Left ventricle myocardium inferior (tissue), 1 donor: ENCODE measurements at regions not wholly inside any gene's neighbourhood (a gene's known extent, or its start where the extent isn't known, plus 50 kb on each side); places are given as distances from the start of the nearest gene placed in this dataset.

Experiments
- DNase-seq: peaks from one replicate; pipeline ENCODE4 v3.0.0-alpha.2; 2020
- H3K27ac ChIP-seq: fragments of 200-600 bp; replicated peaks from 2 replicates; pipeline ENCODE4 v1.8.0; 2021
- H3K27me3 ChIP-seq: fragments of 200-600 bp; 2 replicates; pipeline ENCODE4 v1.8.0; 2021; ENCODE audit warnings: low read depth
- H3K36me3 ChIP-seq: fragments of 200-600 bp; 2 replicates; pipeline ENCODE4 v1.8.0; 2021
- H3K4me1 ChIP-seq: fragments of 200-600 bp; 2 replicates; pipeline ENCODE4 v1.8.0; 2021
- H3K4me3 ChIP-seq: fragments of 200-600 bp; 2 replicates; pipeline ENCODE4 v1.8.0; 2021; ENCODE audit warnings: mild to moderate bottlenecking, moderate library complexity
- H3K9me3 ChIP-seq: fragments of 200-600 bp; replicated peaks from 2 replicates; pipeline ENCODE4 v1.8.0; 2021
- CTCF ChIP-seq: fragments of 200-600 bp; IDR thresholded peaks from 2 replicates; pipeline ENCODE4 v1.8.0; 2021; ENCODE audit warnings: antibody characterized with exemption, mild to moderate bottlenecking, borderline replicate concordance
- intact Hi-C: fragments of 100-400 bp; cut with micrococcal nuclease; formaldehyde crosslinking; loops from one replicate; pipeline ENCODE4 v1.11.0; 2022
- donor health status: DM: no; HTN: yes; CAD: no; lungs with severe emphysema.

GRCh38 chr11:109016724-109017123 is 351.9 kb downstream of the DDX10 start:
- H3K27ac ChIP-seq, result no peak overlapping the region
- no peaks in the 10 kb centered on the region for H3K4me1 ChIP-seq
- H3K4me3 ChIP-seq, result no peak overlapping the region
- no peaks in the 10 kb centered on the region for H3K36me3 ChIP-seq
- DNase-seq, result no peak
- H3K9me3 ChIP-seq, result no peaks in the 10 kb centered on the region
- intact Hi-C loops, result no loop called here
- TF ChIP-seq CTCF, result no peak
- H3K27me3 ChIP-seq, result peaks cover 7% of the 10 kb centered on the region

- H3K27me3 ChIP-seq, result peaks cover 7% of the 10 kb centered on the region
- DNase-seq, result no peak
- no peaks in the 10 kb centered on the region for H3K9me3 ChIP-seq
- intact Hi-C loops, result no loop called here
- no peak for TF ChIP-seq CTCF
- H3K4me1 ChIP-seq, result no peaks in the 10 kb centered on the region
- H3K4me3 ChIP-seq, result no peak overlapping the region
- H3K36me3 ChIP-seq, result no peaks in the 10 kb centered on the region
- no peak overlapping the region for H3K27ac ChIP-seq
Measured at GRCh38 chr11:109017489-109017888, 352.6 kb downstream of the DDX10 start.

- Histone ChIP-seq H3K9me3 (peaks cover 5% of the 10 kb centered on the region), H3K27me3 (peaks cover 7% of the 10 kb centered on the region), H3K4me1 (no peaks in the 10 kb centered on the region), H3K4me3 (no peak overlapping the region), H3K36me3 (no peaks in the 10 kb centered on the region), H3K27ac (no peak overlapping the region)
- intact Hi-C loops, result no loop called here
- DNase-seq, result no peak
- TF ChIP-seq CTCF, result no peak
Measured at GRCh38 chr11:109018639-109019038, 353.8 kb downstream of the DDX10 start.

GRCh38 chr11:109019342-109019936 is 354.6 kb downstream of the DDX10 start:
- no peak for TF ChIP-seq CTCF
- H3K4me1 ChIP-seq, result no peaks in the 10 kb centered on the region
- intact Hi-C loops, result no loop called here

GRCh38 chr11:109023036-109023435 is 358.2 kb downstream of the DDX10 start:
- no peaks in the 10 kb centered on the region for H3K27me3 ChIP-seq
- intact Hi-C loops, result loop anchor here (10.0 kb wide), 1 partner anchor 62 kb away; no protein-coding TSS in a partner anchor

More at GRCh38 chr11:109019342-109019936, 354.6 kb downstream of the DDX10 start:
- no peaks in the 10 kb centered on the region for H3K36me3 ChIP-seq
- no peak overlapping the region for H3K4me3 ChIP-seq
- H3K9me3 ChIP-seq, result peaks cover 13% of the 10 kb centered on the region
- H3K27ac ChIP-seq, result no peak overlapping the region
- DNase-seq, result no peak
- peaks cover 7% of the 10 kb centered on the region for H3K27me3 ChIP-seq

More at GRCh38 chr11:109023036-109023435, 358.2 kb downstream of the DDX10 start:
- Histone ChIP-seq H3K4me1 (no peaks in the 10 kb centered on the region), H3K4me3 (no peak overlapping the region), H3K36me3 (no peaks in the 10 kb centered on the region), H3K9me3 (peaks cover 37% of the 10 kb centered on the region), H3K27ac (no peak overlapping the region)
- DNase-seq, result no peak
- TF ChIP-seq CTCF, result no peak
